ENCODE measurements at regions not wholly inside any gene's neighbourhood (a gene's known extent, or its start where the extent isn't known, plus 50 kb on each side); places are given as distances from the start of the nearest gene placed in this dataset.

DNA sequence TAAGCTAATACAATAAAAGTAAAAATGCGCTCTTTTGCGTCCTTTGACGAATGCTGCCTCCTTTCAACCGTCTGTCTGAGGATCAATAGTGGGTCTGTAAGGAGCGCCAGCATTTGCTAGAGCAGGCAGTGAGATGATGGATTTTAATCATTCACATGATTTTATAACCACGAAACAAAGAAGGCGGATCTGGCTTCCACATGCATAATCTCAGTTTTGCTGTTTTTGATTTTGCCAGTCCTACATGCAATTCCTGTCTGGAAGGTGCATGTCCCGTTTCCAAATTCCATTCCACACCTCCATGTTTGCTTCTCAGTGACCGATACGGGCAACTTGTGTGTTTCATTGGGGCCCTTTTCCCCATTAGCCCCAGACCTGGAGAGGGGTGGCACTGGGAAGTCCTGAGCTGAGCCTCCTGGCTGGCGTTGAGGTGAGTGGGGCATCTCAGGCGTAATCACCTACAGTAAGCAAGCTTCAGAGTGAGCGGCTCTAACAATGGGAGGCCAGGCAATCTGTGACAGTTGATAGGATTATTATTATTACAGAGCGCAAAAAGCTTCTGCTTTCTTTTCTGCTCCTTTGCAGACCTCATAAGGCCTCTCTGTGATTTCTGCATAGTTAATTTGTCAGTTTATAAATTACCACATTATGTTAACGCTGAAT lies 405.4 kb downstream of the ZSWIM6 start:
- no peak for TF ChIP-seq POLR2A (IDR thresholded peaks at IDR 0.05)
- TF ChIP-seq CTCF (IDR thresholded peaks at IDR 0.05 in 4 of 5, conservative IDR thresholded peaks at IDR 0.05 in 1 of 5): no peak
- no peak for ATAC-seq
- intact Hi-C loops (cut with DNase I; ENCODE audit: low total_unique reads): no loop called here

GRCh38 chr5:61737964-61738340 lies 405.9 kb downstream of the ZSWIM6 start:
- TF ChIP-seq POLR2A (IDR thresholded peaks at IDR 0.05) (no peak), CTCF (IDR thresholded peaks at IDR 0.05 in 4 of 5, conservative IDR thresholded peaks at IDR 0.05 in 1 of 5) (no peak)
- DNase-seq: no peak

More for the DNA sequence above, 405.4 kb downstream of the ZSWIM6 start:
- in situ Hi-C loops (cut with MboI; ENCODE audit: low sequenced_read_pairs in 4 of 4): no loop called here
- Histone ChIP-seq H3K4me3 (no peak overlapping the region), H3K36me3 (no peaks in the 10 kb centered on the region), H3K27ac (no peak overlapping the region), H3K27me3 (no peaks in the 10 kb centered on the region), H3K9me3 (no peaks in the 10 kb centered on the region), H3K4me1 (no peaks in the 10 kb centered on the region)
- no peak for DNase-seq

GRCh38 chr5:61738446-61738845 lies 406.4 kb downstream of the ZSWIM6 start:
- intact Hi-C loops (cut with DNase I; ENCODE audit: low total_unique reads) (no loop called here), in situ Hi-C loops (cut with MboI; ENCODE audit: low sequenced_read_pairs in 4 of 4) (no loop called here)
- no peak overlapping the region for H3K4me3 ChIP-seq
- DNase-seq (no peak), ATAC-seq (no peak)
- H3K4me1 ChIP-seq: no peaks in the 10 kb centered on the region
- no peak for TF ChIP-seq POLR2A (IDR thresholded peaks at IDR 0.05)
- TF ChIP-seq CTCF (IDR thresholded peaks at IDR 0.05 in 4 of 5, conservative IDR thresholded peaks at IDR 0.05 in 1 of 5): no peak
- no peaks in the 10 kb centered on the region for H3K9me3 ChIP-seq
- no peak overlapping the region for H3K27ac ChIP-seq
- H3K27me3 ChIP-seq: no peaks in the 10 kb centered on the region
- no peaks in the 10 kb centered on the region for H3K36me3 ChIP-seq

More at GRCh38 chr5:61737964-61738340, 405.9 kb downstream of the ZSWIM6 start:
- intact Hi-C loops (cut with DNase I; ENCODE audit: low total_unique reads) (no loop called here), in situ Hi-C loops (cut with MboI; ENCODE audit: low sequenced_read_pairs in 4 of 4) (no loop called here)
- no peak overlapping the region for H3K4me3 ChIP-seq
- no peaks in the 10 kb centered on the region for H3K9me3 ChIP-seq
- no peaks in the 10 kb centered on the region for H3K27me3 ChIP-seq
- no peaks in the 10 kb centered on the region for H3K4me1 ChIP-seq
- no peak overlapping the region for H3K27ac ChIP-seq
- no peaks in the 10 kb centered on the region for H3K36me3 ChIP-seq
- ATAC-seq: no peak

DNA sequence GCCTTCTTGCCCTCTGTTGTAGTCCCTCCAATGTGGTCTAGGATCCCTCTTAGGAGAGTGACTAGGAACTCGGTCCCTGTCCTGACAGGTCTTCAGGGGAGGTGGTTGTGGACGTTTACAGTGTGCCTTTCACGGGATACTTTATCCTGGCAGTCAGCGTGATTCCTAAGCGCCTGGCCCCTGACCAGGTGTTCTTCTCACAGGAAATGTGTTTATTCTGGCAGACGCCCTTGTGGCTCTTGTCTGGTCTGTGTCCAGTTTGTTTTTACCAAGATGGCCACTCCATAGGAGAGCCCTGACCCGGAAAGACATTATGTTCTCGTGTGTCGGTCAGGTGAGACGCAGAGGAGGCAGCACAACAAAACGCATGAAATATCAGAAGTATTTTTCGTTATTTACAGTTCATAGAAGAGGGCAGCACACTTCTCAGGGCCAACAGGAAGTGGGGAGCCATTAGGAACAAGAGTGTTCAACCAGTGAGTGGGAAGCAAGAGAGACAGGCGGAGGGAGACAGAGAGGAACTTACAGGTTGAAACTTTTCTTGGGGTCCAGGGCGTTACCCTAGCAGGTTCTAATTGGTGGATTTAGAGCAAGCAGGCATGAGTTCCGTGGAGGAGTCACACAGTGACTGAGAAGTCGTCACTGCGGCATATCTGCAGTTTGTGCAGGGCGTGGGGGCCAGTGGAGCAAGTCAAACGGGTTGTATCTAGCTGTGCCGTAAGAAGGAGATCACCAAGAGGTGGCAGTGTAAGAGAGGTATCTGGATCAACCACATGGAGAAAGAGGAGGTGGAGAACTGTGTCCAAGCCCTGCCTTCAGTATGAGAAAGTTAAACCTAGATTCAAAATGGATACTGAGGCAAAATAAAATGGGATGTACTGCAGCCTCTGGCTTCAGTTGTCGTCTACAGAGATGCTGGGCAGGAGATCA lies 412.9 kb downstream of the ZSWIM6 start:
- in situ Hi-C loops (cut with MboI; ENCODE audit: low sequenced_read_pairs in 4 of 4): no loop called here
- intact Hi-C loops (cut with DNase I; ENCODE audit: low total_unique reads): no loop called here
- no peak overlapping the region for H3K27ac ChIP-seq

More for the DNA sequence above, 412.9 kb downstream of the ZSWIM6 start:
- no peak for ATAC-seq
- no peak for TF ChIP-seq CTCF (IDR thresholded peaks at IDR 0.05 in 4 of 5, conservative IDR thresholded peaks at IDR 0.05 in 1 of 5)
- TF ChIP-seq POLR2A (IDR thresholded peaks at IDR 0.05): no peak
- Histone ChIP-seq H3K4me3 (no peak overlapping the region), H3K36me3 (no peaks in the 10 kb centered on the region), H3K27me3 (no peaks in the 10 kb centered on the region), H3K4me1 (no peaks in the 10 kb centered on the region), H3K9me3 (no peaks in the 10 kb centered on the region)
- no peak for DNase-seq

Measured in gastrocnemius medialis (tissue), 4 donors.